CD4-positive, alpha-beta T cell treated with Interleukin-4 for 4 hours (primary cell): ENCODE measurements at regions not wholly inside any gene's neighbourhood (a gene's known extent, or its start where the extent isn't known, plus 50 kb on each side); places are given as distances from the start of the nearest gene placed in this dataset.
"Not testable (repeated sequence)": the region's sequence is repeated elsewhere in the genome, so short reads cannot be mapped to it uniquely, and the experiment has no call there.

Experiments used
- DNase-seq: peaks from one replicate; pipeline ENCODE4 v3.0.0-alpha.2; 2020

DNA sequence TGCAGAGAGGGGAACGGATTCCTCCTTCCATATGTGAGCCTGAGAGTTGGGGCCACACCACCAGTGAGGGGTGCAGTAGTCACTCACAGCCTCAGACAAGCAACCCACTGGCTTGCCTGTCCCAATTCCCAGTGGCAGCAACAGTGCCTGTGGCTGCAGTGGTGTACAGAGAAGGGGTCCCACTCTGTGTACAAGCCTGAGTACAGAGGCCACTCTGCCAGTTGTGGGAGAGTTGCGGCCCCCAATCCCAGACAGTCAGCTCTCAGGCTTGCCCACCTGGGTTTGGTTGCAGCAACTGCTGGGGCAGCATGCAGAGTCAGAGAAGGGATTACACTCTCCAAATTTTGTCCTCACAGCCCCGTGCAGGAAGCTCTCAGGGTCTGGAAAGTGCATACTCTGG lies 133.2 kb upstream of the RFX3 start:
- no peak for DNase-seq

DNA sequence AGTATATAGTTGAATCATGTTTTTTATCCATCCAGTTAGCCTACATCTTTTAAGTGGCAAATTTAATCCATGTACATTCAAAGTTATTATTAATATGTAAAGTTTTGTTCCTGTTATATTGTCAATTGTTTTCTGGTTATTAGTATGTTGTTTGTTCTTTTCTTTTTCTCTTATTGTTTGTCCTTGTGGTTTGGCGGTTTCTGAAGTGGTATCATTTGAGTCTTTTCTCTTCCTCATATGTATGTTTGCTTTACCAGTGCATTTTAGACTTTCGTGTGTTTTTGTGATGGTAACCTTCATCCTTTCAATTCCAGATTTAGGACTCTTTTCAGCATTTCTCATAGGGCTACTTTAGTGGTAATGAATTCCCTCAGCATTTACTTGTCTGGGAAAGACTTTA lies 130.4 kb upstream of the RFX3 start:
- DNase-seq, result no peak

DNA sequence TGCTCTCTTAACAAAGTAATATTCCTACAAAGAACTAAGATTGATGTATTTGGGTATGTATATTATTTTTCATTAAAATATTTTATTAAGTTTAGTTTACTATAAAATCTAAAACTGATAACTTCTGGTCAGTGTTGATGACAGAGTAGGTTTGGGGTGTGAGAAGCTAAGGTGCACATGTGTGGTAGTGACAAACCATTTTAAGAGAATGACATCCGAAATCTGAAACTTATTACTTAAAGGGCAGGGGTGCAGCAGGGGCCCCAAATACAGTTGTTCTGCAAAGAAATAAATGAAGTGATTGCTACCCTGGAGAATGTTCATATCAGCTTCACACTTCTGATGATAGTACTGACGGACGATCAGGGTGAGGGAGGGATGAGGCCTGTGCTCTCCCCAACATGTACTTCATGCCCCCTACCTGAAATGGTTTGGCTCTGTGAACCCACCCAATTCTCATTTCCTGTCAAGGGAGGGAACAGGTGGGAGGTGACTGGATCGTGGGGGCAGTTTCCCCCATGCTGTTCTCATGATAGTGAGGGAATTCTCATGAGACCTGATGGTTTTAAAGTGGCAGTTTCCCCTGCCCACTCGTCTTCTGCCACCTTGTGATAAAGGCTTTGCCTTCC lies 125.3 kb upstream of the RFX3 start:
- no peak for DNase-seq

DNA sequence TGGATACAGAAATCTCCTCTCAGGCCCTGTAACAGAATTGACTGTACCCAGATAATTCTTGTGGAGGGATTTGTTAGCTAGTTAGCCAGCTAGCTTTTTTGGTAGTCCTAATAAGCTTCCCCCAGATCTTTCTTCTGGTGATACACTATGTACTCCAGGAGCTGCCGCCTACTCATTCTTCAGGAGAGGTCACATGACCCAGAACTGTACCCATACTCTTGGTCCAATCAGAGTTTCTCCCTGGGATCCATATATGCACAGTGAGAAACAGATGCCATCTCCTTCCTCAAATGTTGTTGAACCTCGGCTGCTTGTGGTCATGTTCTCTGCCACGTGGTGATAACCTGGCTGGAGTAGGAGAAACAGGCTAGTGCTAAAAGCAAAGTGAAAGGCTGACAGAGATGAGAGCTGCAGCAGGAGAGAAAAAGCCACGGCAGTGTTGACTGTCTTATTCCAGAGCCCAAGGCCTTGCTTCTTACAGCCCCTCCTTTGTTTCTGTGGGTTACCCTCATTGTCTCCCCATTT lies 123.0 kb upstream of the RFX3 start:
- DNase-seq, result no peak

DNA sequence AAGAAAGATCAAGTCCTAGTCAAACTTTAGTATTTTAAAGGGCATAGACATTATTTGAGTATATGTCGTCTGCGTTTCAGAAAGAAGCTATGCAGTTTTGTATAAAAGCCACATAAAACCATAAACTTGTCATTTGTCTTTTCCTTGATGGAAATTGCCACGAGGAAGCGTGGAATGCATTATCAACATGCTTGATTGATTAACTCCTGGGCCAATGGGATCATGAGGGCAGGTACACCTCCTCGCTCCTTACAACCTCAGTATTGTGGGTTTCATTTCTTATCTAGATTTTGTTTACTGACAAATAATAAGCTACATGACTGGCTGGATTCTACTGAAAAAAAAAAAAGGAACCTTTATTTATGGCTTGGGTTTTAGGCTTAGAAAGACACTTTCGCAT lies 122.5 kb upstream of the RFX3 start:
- no peak for DNase-seq

DNA sequence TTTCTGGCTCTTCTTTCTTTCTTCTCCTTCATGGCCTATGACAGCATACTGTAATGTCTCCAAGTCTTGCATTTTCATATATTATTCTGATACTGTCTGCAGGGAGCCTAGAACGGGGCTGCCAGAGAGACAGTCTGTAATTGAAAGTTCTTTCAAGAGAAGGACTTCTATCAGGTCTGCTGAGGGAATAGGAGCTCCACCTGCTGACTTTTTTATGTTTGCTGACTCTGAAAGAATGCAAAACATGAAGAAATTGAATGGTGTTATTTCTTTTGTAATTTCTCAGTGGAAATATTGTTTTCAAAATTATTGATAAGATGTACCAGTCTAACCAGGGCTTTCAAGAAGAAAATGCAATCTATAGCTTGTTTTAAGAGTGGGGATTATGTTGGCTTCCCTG lies 121.9 kb upstream of the RFX3 start:
- no peak for DNase-seq

DNA sequence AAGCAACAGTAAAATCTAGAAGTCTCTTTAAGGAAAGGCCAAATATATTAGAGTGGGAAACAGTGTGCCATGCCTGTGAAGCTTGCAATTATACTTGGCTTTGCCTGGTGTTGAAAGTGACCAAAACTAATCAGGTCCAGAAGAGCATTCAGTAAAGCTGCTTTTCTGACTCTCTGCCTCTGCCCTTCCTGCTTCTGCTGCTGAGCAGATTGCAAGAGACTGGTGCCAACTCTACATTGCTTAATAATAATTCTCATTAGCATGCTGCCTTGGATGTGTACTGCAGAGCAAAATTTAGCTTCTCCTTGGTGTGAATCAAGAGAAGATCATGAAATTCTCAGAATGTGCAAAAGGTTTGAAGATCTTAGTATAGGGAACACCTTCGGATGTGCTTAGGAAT lies 120.4 kb upstream of the RFX3 start:
- DNase-seq, result no peak

DNA sequence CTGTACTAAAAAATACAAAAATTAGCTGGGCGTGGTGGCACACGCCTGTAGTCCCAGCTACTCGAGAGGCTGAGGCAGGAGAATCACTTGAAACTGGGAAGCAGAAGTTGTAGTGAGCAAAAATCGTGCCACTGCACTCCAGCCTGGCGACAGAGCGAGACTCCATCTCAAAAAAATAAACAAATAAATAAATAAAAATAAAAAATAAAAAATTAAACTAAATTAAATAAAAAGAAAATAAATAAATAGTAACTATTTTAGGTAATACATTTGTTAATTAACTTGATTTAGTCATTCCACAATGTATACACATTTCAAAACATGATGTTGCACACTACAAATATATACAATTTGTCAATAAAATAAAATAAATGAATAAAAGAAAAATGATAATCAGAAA lies 116.3 kb upstream of the RFX3 start:
- DNase-seq, result not testable (repeated sequence)

DNA sequence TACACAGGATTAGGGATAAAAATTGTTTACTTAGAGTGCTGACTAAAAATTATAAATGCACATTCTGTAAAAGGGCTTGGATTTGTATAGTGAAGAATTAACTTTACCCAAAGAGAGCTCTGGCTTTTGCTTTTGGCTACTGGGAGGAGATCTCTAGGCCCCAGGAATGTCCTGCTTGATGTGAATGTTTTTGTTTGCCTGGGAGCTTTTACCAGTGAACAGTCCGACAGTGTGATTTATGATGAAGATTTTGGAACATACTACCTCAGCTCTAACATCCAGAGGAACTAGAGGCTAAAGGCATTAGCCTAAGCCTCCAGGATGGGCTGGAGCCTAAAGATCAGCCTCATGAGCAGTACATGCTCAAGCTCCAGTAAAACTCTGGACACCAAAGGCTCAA lies 103.7 kb upstream of the RFX3 start:
- DNase-seq, result no peak

DNA sequence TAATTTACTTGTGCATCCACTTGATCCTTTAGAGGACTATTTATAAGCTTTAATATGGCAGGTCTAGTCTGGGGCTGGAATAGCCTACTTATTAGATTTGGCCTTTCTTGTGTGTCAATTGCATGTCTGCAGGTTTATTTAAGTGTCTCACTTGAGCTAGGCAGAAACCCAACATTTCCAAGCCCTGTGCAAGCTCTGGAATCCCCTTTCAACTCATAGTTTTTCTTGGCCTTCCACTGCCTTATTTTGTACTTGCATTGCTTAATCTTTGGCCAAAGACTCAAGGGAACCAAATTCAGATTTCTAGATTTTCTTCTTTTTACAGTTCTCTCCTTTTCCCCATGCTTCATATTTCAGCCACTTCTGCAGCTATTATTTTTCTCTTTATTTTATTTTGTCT lies 102.4 kb upstream of the RFX3 start:
- no peak for DNase-seq

DNA sequence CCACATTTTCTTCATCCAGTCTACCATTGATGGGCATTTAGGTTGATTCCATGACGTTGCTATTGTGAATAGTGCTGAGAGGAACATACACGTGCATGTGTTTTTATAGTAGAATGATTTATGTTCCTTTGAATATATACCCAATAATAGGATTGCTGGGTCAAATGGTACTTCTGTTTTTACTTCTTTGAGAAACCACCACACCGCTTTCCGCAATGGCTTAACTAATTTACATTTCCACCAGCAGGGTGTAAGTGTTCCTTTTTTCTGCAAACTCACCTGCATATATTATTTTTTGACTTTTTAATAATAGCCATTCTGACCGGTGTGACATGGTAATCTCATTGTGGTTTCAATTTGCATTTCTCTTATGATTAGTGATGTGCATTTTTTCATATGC lies 82.2 kb upstream of the RFX3 start:
- no peak for DNase-seq

DNA sequence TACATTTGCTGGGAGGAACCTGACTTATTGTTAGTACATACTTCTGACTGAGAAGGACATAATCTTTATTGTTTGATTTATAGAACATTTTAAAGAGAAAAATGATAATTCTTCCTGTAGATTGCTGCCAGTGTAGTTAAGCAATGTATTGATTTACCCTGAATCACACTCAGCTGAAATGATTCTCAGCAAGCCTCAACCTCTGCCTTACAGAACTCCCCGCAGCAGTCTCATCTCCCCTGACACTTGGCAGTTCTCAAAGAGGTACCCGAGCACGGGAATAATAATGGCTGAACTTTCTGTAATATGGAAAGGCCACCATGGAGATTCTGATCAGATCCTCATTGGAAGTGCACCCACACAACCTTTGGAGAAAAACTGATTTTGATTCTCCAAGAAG lies 74.9 kb upstream of the RFX3 start:
- no peak for DNase-seq

DNA sequence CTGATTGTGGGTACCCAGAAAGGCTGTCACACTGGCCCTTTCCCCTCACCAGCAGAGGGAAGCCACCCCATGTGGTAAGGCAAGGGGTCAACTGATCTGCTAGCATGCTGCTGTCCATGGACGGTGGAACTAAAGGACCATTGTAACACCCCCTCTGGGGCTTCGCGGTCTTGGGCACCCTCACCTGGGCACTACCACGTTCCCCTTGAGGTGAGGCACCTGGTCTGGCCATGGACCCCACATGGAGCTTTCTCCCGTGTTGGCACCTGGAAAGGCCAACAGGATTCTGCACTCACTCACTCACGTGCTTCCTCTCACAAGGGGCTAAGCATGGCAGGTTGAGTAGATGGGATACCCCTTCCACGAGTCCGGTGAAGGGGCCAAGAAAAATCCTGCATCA lies 72.0 kb upstream of the RFX3 start:
- no peak for DNase-seq

DNA sequence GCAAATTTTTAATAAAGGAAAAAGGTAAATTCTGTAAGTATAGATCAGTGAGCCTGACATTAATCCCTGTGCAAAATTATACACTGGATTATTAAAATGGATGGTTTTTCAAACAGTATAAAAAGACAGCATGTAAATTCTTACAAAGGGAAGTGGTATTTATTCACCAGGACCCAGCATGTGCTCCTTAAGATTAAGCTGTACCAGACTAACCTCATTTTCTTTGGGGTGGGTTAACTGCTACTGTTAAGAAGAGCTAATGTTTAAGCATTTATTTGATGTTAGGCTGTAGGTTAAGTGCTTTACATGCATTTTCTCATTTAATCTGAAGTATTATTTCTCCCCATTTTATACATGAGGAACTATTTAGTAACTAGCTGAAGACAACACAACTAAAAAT lies 60.3 kb upstream of the RFX3 start:
- DNase-seq, result no peak

DNA sequence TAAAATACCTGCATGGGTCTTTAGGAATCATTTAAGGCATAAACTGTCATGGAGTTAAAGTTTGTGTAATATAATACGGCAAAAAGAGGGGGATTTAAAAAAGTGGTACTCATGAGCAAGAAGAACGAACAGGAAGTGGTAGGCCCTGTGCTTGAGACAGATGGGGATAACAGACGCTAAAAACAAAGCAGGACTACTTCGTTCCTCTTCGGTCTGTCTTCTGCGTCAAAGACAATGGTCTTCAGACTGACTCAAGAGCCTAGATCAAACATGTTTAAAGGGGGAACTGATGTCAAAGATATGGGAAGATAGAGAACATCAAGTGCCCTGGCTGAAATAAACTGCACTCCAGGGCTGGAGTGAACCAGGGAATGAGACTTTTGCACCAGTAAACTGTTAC lies 59.8 kb upstream of the RFX3 start:
- DNase-seq, result no peak

DNA sequence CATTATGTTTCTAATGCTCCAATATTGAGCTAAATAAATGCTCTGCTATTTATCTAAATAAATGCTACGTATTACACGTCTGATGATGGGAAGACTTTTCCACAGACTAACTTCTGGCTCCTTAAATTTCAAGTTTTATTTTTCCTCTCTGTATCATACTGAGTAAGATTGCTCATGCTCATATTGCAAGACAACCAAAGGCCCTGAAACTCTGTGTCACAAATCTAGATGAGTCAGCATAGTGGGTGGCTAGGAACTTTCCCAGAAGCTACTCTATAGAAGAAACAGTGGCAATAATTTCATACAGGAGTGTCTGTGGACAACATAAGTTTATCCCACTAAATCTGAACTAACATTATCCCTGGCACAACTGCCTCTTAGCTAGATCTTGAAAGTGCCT lies 53.0 kb upstream of the RFX3 start:
- DNase-seq, result no peak

DNA sequence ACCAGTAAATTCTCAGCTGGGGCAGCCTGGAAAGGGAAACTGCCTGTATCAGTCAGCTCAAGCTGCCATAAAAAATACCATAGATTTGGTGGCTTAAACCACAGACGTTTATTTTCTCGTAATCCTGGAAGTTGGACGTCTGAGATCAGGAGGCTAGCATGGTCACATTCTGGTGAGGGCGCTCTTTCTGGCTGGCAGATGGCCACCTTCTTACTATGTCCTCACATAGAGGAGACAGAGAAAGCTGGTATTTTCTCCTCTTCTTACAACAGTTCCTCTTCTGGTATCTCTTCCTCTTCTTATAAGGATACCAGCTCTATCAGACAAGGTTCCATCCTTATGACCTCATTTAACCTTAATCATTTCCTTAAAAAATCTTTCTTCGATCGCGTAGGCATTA lies 50.5 kb upstream of the RFX3 start:
- no peak for DNase-seq

DNA sequence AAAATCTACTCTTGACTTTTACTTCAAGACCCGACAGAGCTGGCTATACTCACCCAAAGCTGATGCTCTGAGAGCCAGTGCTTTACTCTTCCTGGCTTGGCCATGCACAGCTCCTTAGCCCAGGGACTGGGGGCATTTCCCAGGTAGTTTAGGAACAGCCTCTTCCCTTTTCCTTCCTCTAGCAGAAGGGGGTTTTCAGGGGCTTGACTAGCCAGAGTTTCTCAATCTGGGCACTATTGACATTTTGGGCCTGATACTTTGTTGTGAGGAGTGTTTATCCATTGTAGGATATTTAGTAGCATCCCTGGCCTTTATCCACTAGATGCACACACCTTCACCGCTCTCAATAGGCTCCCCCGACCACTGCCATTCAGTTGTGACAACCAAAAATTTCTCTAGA lies 50.0 kb upstream of the RFX3 start:
- DNase-seq, result no peak
